GM18502 (cell line): ENCODE measurements at regions not wholly inside any gene's neighbourhood (a gene's known extent, or its start where the extent isn't known, plus 50 kb on each side); places are given as distances from the start of the nearest gene placed in this dataset.

Experiments used
- ATAC-seq: cut with Tn5 transposase; IDR thresholded peaks from one replicate; pipeline ENCODE4 v1.9.1; 2021; ENCODE audit warnings: mild to moderate bottlenecking; ENCODE audit not compliant: unreplicated experiment, poor library complexity

- no peak for ATAC-seq
Observed at GRCh38 chr9:107933097-107933496, 443.5 kb upstream of the KLF4 start.

GRCh38 chr9:107932601-107933000 is 443.0 kb upstream of the KLF4 start:
- ATAC-seq, result no peak

- no peak for ATAC-seq
Observed at GRCh38 chr9:107932046-107932445, 442.5 kb upstream of the KLF4 start.

- no peak for ATAC-seq
Observed at GRCh38 chr9:107931071-107931715, 441.6 kb upstream of the KLF4 start.

GRCh38 chr9:107929443-107929842 is 439.9 kb upstream of the KLF4 start:
- ATAC-seq, result no peak

- no peak for ATAC-seq
Observed at GRCh38 chr9:107928701-107929371, 439.3 kb upstream of the KLF4 start.

- no peak for ATAC-seq
Observed at GRCh38 chr9:107927276-107927675, 437.7 kb upstream of the KLF4 start.

GRCh38 chr9:107925749-107926297 is 436.3 kb upstream of the KLF4 start:
- ATAC-seq, result no peak

- ATAC-seq, result no peak
Observed at GRCh38 chr9:107922260-107922659, 432.7 kb upstream of the KLF4 start.

- no peak for ATAC-seq
Observed at GRCh38 chr9:107919263-107919662, 429.7 kb upstream of the KLF4 start.

GRCh38 chr9:107918749-107919148 is 429.2 kb upstream of the KLF4 start:
- no peak for ATAC-seq

- ATAC-seq, result no peak
Observed at GRCh38 chr9:107914151-107914550, 424.6 kb upstream of the KLF4 start.

- no peak for ATAC-seq
Observed at GRCh38 chr9:107907715-107908114, 418.1 kb upstream of the KLF4 start.

GRCh38 chr9:107907255-107907654 is 417.7 kb upstream of the KLF4 start:
- no peak for ATAC-seq

GRCh38 chr9:107906074-107906473 is 416.5 kb upstream of the KLF4 start:
- ATAC-seq, result no peak

GRCh38 chr9:107905308-107906020 is 415.9 kb upstream of the KLF4 start:
- ATAC-seq, result no peak

GRCh38 chr9:107899961-107900330 is 410.4 kb upstream of the KLF4 start:
- no peak for ATAC-seq

GRCh38 chr9:107898761-107899160 is 409.2 kb upstream of the KLF4 start:
- ATAC-seq, result no peak

- no peak for ATAC-seq
Observed at GRCh38 chr9:107896544-107896943, 407.0 kb upstream of the KLF4 start.

GRCh38 chr9:107895501-107896001 is 406.0 kb upstream of the KLF4 start:
- no peak for ATAC-seq
